CD4-positive, CD25-positive, alpha-beta regulatory T cell (primary cell): ENCODE measurements at regions not wholly inside any gene's neighbourhood (a gene's known extent, or its start where the extent isn't known, plus 50 kb on each side); places are given as distances from the start of the nearest gene placed in this dataset.

Experiments used
- ATAC-seq, 2 donors: fragments of 150-1000 bp; cut with Tn5 transposase; one replicate each; pipeline ENCODE4 v1.10.0; 2021; ENCODE audit warnings: low read depth in 2 of 2, moderate number of reproducible peaks in 2 of 2, moderate library complexity in 1 of 2
- DNase-seq, 3 donors: peaks; one replicate each; pipeline versions ENCODE4 v3.0.0 to v3.0.0-alpha.2; 2012 to 2022; ENCODE audit warnings: mixed read lengths in 1 of 3
- H3K27ac ChIP-seq: one replicate; pipeline ENCODE4 v1.7.0; 2013; ENCODE audit warnings: mild to moderate bottlenecking, low read length; ENCODE audit not compliant: insufficient read depth, poor library complexity, severe bottlenecking
- H3K27me3 ChIP-seq: one replicate; pipeline ENCODE4 v1.7.0; 2013; ENCODE audit warnings: low read length; ENCODE audit not compliant: control insufficient read depth, insufficient read depth
- H3K36me3 ChIP-seq: one replicate; pipeline ENCODE4 v1.7.0; 2013; ENCODE audit warnings: mild to moderate bottlenecking, low read length, moderate library complexity; ENCODE audit not compliant: control insufficient read depth, insufficient read depth
- H3K4me1 ChIP-seq: 2 replicates; pipeline ENCODE4 v1.7.0; 2013; ENCODE audit warnings: mild to moderate bottlenecking, low read length; ENCODE audit not compliant: insufficient read depth, control insufficient read depth, poor library complexity, severe bottlenecking
- H3K4me3 ChIP-seq: one replicate; pipeline ENCODE4 v1.7.0; 2013; ENCODE audit warnings: low read depth, mild to moderate bottlenecking, low read length, moderate library complexity
- H3K9me3 ChIP-seq, 2 experiments: 1 replicate in 1 of 2; 2 replicates in 1 of 2; pipeline ENCODE4 v1.7.0; 2013; ENCODE audit warnings: low read length in 2 of 2, mild to moderate bottlenecking in 1 of 2, moderate library complexity in 1 of 2; ENCODE audit not compliant: control insufficient read depth in 2 of 2
- H3K27ac Mint-ChIP-seq, 3 donors: one replicate each; pipeline ENCODE4 v1.8.0; 2020 to 2022; ENCODE audit warnings: mild to moderate bottlenecking in 3 of 3, mixed read lengths in 3 of 3, moderate library complexity in 2 of 3
- H3K27me3 Mint-ChIP-seq: one replicate; pipeline ENCODE4 v1.8.0; 2022; ENCODE audit warnings: mild to moderate bottlenecking, mixed read lengths
- H3K36me3 Mint-ChIP-seq: one replicate; pipeline ENCODE4 v1.8.0; 2020; ENCODE audit warnings: mixed read lengths
- H3K4me1 Mint-ChIP-seq, 4 donors: one replicate each; pipeline ENCODE4 v1.8.0; 2020 to 2022; ENCODE audit warnings: mixed read lengths in 4 of 4, mild to moderate bottlenecking in 1 of 4
- H3K4me3 Mint-ChIP-seq, 4 donors: one replicate each; pipeline ENCODE4 v1.8.0; 2020 to 2022; ENCODE audit warnings: mild to moderate bottlenecking in 4 of 4, mixed read lengths in 4 of 4, moderate library complexity in 3 of 4
- H3K9me3 Mint-ChIP-seq, 7 donors: one replicate each; pipeline ENCODE4 v1.8.0; 2020 to 2022; ENCODE audit warnings: mixed read lengths in 7 of 7, mild to moderate bottlenecking in 3 of 7, moderate library complexity in 2 of 7

- Mint-ChIP-seq H3K4me3 (no peak overlapping the region), H3K36me3 (no peaks in the 10 kb centered on the region)
- H3K9me3 ChIP-seq = no peaks in the 10 kb centered on the region
Measured at GRCh38 chr15:31974154-31974794, 56.0 kb upstream of the CHRNA7 start.

GRCh38 chr15:31974855-31975829 lies 55.2 kb upstream of the CHRNA7 start:
- no peak overlapping the region for H3K4me3 ChIP-seq

More at GRCh38 chr15:31974154-31974794, 56.0 kb upstream of the CHRNA7 start:
- no peaks in the 10 kb centered on the region for H3K27me3 ChIP-seq
- H3K4me3 ChIP-seq = no peak overlapping the region
- no peak overlapping the region for H3K27ac ChIP-seq
- H3K36me3 ChIP-seq = no peaks in the 10 kb centered on the region
- peaks cover 0 to 11% (median 6%) of the 10 kb centered on the region in 4 donors for H3K4me1 Mint-ChIP-seq
- no peaks in the 10 kb centered on the region for H3K4me1 ChIP-seq
- H3K27me3 Mint-ChIP-seq = peaks cover 8% of the 10 kb centered on the region
- DNase-seq (no peak), ATAC-seq (no peak)
- H3K9me3 Mint-ChIP-seq = no peaks in the 10 kb centered on the region
- H3K27ac Mint-ChIP-seq = no peak overlapping the region

GRCh38 chr15:31975830-31976229 lies 54.5 kb upstream of the CHRNA7 start:
- Mint-ChIP-seq H3K27ac (no peak overlapping the region), H3K9me3 (no peaks in the 10 kb centered on the region), H3K36me3 (no peaks in the 10 kb centered on the region), H3K27me3 (peaks cover 4% of the 10 kb centered on the region), H3K4me1 (peaks cover 0 to 11% (median 6%) of the 10 kb centered on the region in 4 donors), H3K4me3 (no peak overlapping the region)
- Histone ChIP-seq H3K4me3 (no peak overlapping the region), H3K9me3 (no peaks in the 10 kb centered on the region), H3K27me3 (no peaks in the 10 kb centered on the region), H3K27ac (no peak overlapping the region), H3K36me3 (no peaks in the 10 kb centered on the region), H3K4me1 (no peaks in the 10 kb centered on the region)
- peak in 1 of 3 donors; percentile 4 for DNase-seq
- ATAC-seq = no peak

More at GRCh38 chr15:31974855-31975829, 55.2 kb upstream of the CHRNA7 start:
- Histone ChIP-seq H3K4me1 (no peaks in the 10 kb centered on the region), H3K27me3 (no peaks in the 10 kb centered on the region), H3K36me3 (no peaks in the 10 kb centered on the region), H3K27ac (no peak overlapping the region), H3K9me3 (no peaks in the 10 kb centered on the region)
- Mint-ChIP-seq H3K4me1 (peaks cover 0 to 11% (median 6%) of the 10 kb centered on the region in 4 donors), H3K27ac (no peak overlapping the region), H3K36me3 (no peaks in the 10 kb centered on the region), H3K27me3 (peaks cover 7% of the 10 kb centered on the region), H3K4me3 (peak overlapping the region in 1 of 4 donors; percentile 60), H3K9me3 (no peaks in the 10 kb centered on the region)
- ATAC-seq = peak in 1 of 2 donors; percentile 6
- DNase-seq = peak in 2 of 3 donors; percentile 20 to 26

GRCh38 chr15:31977138-31977537 lies 53.2 kb upstream of the CHRNA7 start:
- no peak for ATAC-seq

GRCh38 chr15:31977812-31978661 lies 52.3 kb upstream of the CHRNA7 start:
- H3K9me3 ChIP-seq = no peaks in the 10 kb centered on the region
- no peak overlapping the region for H3K4me3 ChIP-seq
- Mint-ChIP-seq H3K36me3 (no peaks in the 10 kb centered on the region), H3K27me3 (no peaks in the 10 kb centered on the region), H3K9me3 (peaks cover 0 to 1% (median 0%) of the 10 kb centered on the region in 7 donors), H3K4me1 (peaks cover 0 to 11% (median 6%) of the 10 kb centered on the region in 4 donors), H3K4me3 (no peak overlapping the region), H3K27ac (no peak overlapping the region)
- peak in 2 of 3 donors; percentile 36 to 46 for DNase-seq
- no peak overlapping the region for H3K27ac ChIP-seq
- no peaks in the 10 kb centered on the region for H3K27me3 ChIP-seq
- H3K4me1 ChIP-seq = no peaks in the 10 kb centered on the region
- ATAC-seq = no peak
- H3K36me3 ChIP-seq = no peaks in the 10 kb centered on the region

More at GRCh38 chr15:31977138-31977537, 53.2 kb upstream of the CHRNA7 start:
- Histone ChIP-seq H3K4me1 (no peaks in the 10 kb centered on the region), H3K27me3 (no peaks in the 10 kb centered on the region), H3K4me3 (no peak overlapping the region), H3K36me3 (no peaks in the 10 kb centered on the region), H3K9me3 (no peaks in the 10 kb centered on the region), H3K27ac (no peak overlapping the region)
- peaks cover 0 to 11% (median 6%) of the 10 kb centered on the region in 4 donors for H3K4me1 Mint-ChIP-seq
- no peak overlapping the region for H3K4me3 Mint-ChIP-seq
- H3K27ac Mint-ChIP-seq = no peak overlapping the region
- no peak for DNase-seq
- H3K36me3 Mint-ChIP-seq = no peaks in the 10 kb centered on the region
- no peaks in the 10 kb centered on the region for H3K27me3 Mint-ChIP-seq
- peaks cover 0 to 1% (median 0%) of the 10 kb centered on the region in 7 donors for H3K9me3 Mint-ChIP-seq
